KMS-11 (cell line): ENCODE measurements at regions not wholly inside any gene's neighbourhood (a gene's known extent, or its start where the extent isn't known, plus 50 kb on each side); places are given as distances from the start of the nearest gene placed in this dataset.

Source experiments
- H2AFZ ChIP-seq: fragments of 200-600 bp; sonication (generic); 2 replicates; pipeline ENCODE4 v1.6.1; 2016; ENCODE audit warnings: antibody characterized with exemption, mixed run types, low read depth
- H3K27ac ChIP-seq: fragments of 200-600 bp; sonication (generic); 2 replicates; pipeline ENCODE4 v1.6.1; 2016; ENCODE audit warnings: mild to moderate bottlenecking, mixed run types
- H3K27me3 ChIP-seq: fragments of 200-600 bp; sonication (generic); 2 replicates; pipeline ENCODE4 v1.6.1; 2017; ENCODE audit warnings: mild to moderate bottlenecking, low read depth, mixed run types, moderate library complexity; ENCODE audit not compliant: insufficient read depth
- H3K36me3 ChIP-seq: fragments of 200-600 bp; sonication (generic); 2 replicates; pipeline ENCODE4 v1.6.1; 2017; ENCODE audit warnings: mild to moderate bottlenecking, mixed run types; ENCODE audit not compliant: insufficient read depth
- H3K4me1 ChIP-seq: fragments of 200-600 bp; sonication (generic); 2 replicates; pipeline ENCODE4 v1.6.1; 2016; ENCODE audit warnings: mild to moderate bottlenecking, low read depth, mixed run types; ENCODE audit not compliant: poor library complexity, severe bottlenecking
- H3K4me2 ChIP-seq: fragments of 200-600 bp; sonication (generic); 2 replicates; pipeline ENCODE4 v1.7.0; 2016; ENCODE audit warnings: mild to moderate bottlenecking, mixed run types
- H3K4me3 ChIP-seq: fragments of 200-600 bp; sonication (generic); IDR thresholded peaks from 2 replicates; pipeline ENCODE4 v1.6.1; 2017; ENCODE audit warnings: low read depth, low read length, mixed read lengths; ENCODE audit not compliant: insufficient read depth
- H3K79me2 ChIP-seq: fragments of 200-600 bp; sonication (generic); 2 replicates; pipeline ENCODE4 v1.6.1; 2016; ENCODE audit warnings: low read depth, mixed run types; ENCODE audit not compliant: insufficient read depth
- H3K9ac ChIP-seq: fragments of 200-600 bp; sonication (generic); 2 replicates; pipeline ENCODE4 v1.6.1; 2016; ENCODE audit warnings: mild to moderate bottlenecking, mixed run types
- H4K20me1 ChIP-seq: fragments of 200-600 bp; sonication (generic); 2 replicates; pipeline ENCODE4 v1.6.1; 2016; ENCODE audit warnings: mild to moderate bottlenecking, mixed run types; ENCODE audit not compliant: insufficient read depth
- TF ChIP-seq, protein P1 (sequence below): fragments of 200-600 bp; sonication (generic); conservative IDR thresholded peaks from 2 replicates; pipeline ENCODE4 v1.6.1; 2017; ENCODE audit warnings: low read depth, mild to moderate bottlenecking, antibody characterized with exemption, low read length, moderate library complexity, mixed read lengths

DNA sequence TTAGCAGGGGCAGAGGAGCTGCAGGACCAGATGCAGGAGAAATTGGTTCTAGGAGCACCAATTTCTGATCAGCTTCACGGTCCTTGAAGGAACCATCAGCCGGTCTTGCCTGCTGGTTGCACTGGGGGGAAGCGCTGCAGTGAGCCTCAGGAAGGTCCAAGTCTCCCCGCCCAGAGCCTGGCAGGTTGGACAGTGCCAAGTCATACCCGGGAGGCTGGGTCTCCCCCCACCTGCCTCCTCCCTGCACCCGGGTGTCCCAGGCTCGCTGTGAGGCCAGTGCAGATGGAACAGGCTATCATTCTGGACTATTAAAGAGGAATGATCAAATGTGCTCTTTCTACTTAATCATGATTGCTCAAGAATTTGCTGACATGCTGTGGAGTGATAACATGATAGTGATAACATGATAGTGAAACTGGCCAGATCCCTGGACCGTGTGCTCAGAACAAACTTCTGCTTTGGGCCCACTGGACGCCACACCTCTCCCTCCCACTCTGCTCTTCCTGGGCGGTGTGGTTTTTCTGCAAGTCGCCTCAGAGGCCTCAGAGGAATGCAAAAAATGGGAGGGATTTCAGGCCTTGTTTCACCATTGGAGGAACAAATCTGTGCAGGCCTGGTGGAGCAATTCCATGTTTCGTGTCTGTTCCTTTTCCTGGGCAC, 236.0 kb downstream of the IRF8 start:
- no peak overlapping the region for H3K27ac ChIP-seq
- H2AFZ ChIP-seq: no peak overlapping the region
- H3K79me2 ChIP-seq: no peaks in the 10 kb centered on the region
- H3K4me1 ChIP-seq: no peaks in the 10 kb centered on the region
- no peak overlapping the region for H3K9ac ChIP-seq
- H3K27me3 ChIP-seq: peaks cover 8% of the 10 kb centered on the region; the same call in 1 of the 2 replicates
- H3K4me2 ChIP-seq: no peak overlapping the region
- H4K20me1 ChIP-seq: no peaks in the 10 kb centered on the region
- H3K4me3 ChIP-seq: no peak overlapping the region
- H3K36me3 ChIP-seq: no peaks in the 10 kb centered on the region
- TF ChIP-seq, protein P1, sequence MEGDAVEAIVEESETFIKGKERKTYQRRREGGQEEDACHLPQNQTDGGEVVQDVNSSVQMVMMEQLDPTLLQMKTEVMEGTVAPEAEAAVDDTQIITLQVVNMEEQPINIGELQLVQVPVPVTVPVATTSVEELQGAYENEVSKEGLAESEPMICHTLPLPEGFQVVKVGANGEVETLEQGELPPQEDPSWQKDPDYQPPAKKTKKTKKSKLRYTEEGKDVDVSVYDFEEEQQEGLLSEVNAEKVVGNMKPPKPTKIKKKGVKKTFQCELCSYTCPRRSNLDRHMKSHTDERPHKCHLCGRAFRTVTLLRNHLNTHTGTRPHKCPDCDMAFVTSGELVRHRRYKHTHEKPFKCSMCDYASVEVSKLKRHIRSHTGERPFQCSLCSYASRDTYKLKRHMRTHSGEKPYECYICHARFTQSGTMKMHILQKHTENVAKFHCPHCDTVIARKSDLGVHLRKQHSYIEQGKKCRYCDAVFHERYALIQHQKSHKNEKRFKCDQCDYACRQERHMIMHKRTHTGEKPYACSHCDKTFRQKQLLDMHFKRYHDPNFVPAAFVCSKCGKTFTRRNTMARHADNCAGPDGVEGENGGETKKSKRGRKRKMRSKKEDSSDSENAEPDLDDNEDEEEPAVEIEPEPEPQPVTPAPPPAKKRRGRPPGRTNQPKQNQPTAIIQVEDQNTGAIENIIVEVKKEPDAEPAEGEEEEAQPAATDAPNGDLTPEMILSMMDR: no peak

DNA sequence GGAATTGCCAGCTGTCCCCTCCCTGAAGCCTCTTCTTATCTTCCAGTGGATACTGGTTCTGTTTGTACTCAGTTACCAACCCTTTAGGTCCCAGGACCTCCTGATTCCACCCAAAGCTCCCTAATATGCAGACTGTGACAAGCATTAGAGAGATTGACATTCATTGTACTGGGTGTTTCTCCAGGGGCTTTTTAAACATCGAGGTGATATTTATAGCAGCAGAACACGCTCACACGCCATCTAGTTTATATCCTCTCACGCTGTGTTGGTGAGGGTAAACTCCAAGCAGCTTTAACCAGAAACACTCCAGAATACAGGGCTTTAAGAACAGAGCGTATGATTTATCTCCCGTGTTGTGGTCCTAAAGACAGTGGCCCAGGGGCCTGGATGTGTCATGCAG, 238.4 kb downstream of the IRF8 start:
- TF ChIP-seq, protein P1: no peak
- H4K20me1 ChIP-seq: no peaks in the 10 kb centered on the region
- H2AFZ ChIP-seq: no peak overlapping the region
- H3K4me2 ChIP-seq: no peak overlapping the region
- no peak overlapping the region for H3K27ac ChIP-seq
- no peaks in the 10 kb centered on the region for H3K36me3 ChIP-seq
- H3K79me2 ChIP-seq: no peaks in the 10 kb centered on the region
- H3K4me1 ChIP-seq: no peaks in the 10 kb centered on the region
- no peak overlapping the region for H3K9ac ChIP-seq
- no peak overlapping the region for H3K4me3 ChIP-seq
- peaks cover 14% of the 10 kb centered on the region; the same call in 1 of the 2 replicates for H3K27me3 ChIP-seq

DNA sequence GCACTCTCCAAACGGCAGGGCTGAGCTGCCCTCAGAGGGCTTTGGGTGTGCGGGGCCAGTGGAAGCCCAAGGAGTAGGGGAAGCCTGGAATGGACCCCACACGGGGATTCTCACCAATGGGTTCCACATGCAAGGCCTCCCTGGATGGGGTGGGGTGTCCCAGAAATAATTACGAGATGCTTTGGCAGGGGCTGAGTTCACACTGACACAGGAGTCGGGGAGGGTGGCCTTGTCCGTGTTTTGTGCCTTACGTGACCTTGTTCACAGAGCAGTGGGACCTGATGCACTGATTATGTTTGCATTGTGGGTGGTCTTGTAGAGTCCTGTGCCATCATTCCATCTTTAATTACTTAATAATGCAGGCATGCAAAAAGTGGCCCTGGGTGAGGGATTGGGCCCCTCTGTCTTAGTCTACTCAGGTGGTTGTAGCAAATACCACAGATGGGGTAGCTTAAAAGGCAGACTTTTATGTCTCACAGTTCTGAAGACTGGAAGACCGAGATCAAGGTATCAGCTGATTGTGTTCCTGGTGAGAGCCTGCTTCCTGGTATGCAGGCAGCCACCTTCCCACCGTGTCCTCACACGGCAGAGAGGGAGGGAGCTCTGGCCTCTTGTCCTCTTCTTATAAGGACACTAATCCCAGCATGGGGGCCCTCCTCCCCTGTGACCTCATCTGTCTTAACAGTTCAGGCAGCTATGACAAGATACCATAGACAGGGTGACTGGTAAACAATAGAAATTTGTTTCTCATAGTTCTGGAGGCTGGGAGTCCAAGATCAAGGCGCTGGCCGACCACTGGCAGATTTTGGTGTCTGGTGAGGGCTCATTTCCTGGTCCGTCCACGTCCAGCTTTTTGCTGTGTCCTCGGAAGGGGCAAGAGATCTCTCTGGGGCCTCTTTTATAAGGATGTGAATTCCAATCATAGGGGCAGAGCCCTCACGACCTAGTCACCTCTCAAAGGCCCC, 239.4 kb downstream of the IRF8 start:
- Histone ChIP-seq H3K4me3 (no peak overlapping the region), H3K27me3 (peaks cover 16% of the 10 kb centered on the region; the same call in 1 of the 2 replicates), H3K9ac (no peak overlapping the region), H3K4me2 (no peak overlapping the region), H3K36me3 (no peaks in the 10 kb centered on the region), H3K4me1 (no peaks in the 10 kb centered on the region), H2AFZ (no peak overlapping the region), H3K27ac (no peak overlapping the region), H4K20me1 (no peaks in the 10 kb centered on the region), H3K79me2 (no peaks in the 10 kb centered on the region)
- TF ChIP-seq, protein P1: no peak

DNA sequence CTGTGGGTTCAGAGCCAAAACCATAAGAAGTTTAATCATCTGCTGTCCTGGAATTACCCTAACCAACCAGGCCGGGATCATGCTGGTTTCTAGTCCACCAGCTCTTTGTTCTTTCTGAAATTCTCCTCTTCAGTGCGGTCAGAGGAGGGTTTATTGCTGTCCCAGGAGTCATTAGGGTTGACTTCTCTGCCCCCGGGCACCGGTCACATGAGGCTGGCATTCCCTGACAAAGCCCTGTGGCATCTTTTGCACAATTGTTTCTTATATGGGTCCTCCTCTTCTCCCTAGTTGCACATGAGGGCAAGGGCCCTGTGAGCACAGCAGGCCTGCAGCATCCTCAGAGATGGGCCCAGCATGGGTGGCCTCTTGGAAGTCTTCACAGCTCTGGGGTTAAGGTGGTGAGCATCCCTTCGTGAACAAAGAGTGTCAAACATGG, 243.9 kb downstream of the IRF8 start:
- H3K4me2 ChIP-seq: no peak overlapping the region
- peaks cover 11% of the 10 kb centered on the region; the same call in 1 of the 2 replicates for H3K27me3 ChIP-seq
- no peak overlapping the region for H3K27ac ChIP-seq
- H3K79me2 ChIP-seq: no peaks in the 10 kb centered on the region
- H3K4me3 ChIP-seq: no peak overlapping the region
- no peaks in the 10 kb centered on the region for H3K36me3 ChIP-seq
- H4K20me1 ChIP-seq: no peaks in the 10 kb centered on the region
- TF ChIP-seq, protein P1: no peak
- no peaks in the 10 kb centered on the region for H3K4me1 ChIP-seq
- no peak overlapping the region for H2AFZ ChIP-seq
- no peak overlapping the region for H3K9ac ChIP-seq
